Dermis blood vessel endothelial cell (primary cell): ENCODE measurements at regions not wholly inside any gene's neighbourhood (a gene's known extent, or its start where the extent isn't known, plus 50 kb on each side); places are given as distances from the start of the nearest gene placed in this dataset.
"Not testable (repeated sequence)": the region's sequence is repeated elsewhere in the genome, so short reads cannot be mapped to it uniquely, and the experiment has no call there.

Source experiments
- DNase-seq: peaks from one replicate; pipeline ENCODE4 v3.0.0; 2010

- DNase-seq, result no peak
These were observed 738.9 kb upstream of the SALL3 start for GRCh38 chr18:78240627-78241252.

- DNase-seq, result no peak
These were observed 737.9 kb upstream of the SALL3 start for GRCh38 chr18:78241535-78242253.

- DNase-seq, result no peak
These were observed 737.4 kb upstream of the SALL3 start for GRCh38 chr18:78242254-78242643.

- DNase-seq, result no peak
These were observed 736.8 kb upstream of the SALL3 start for GRCh38 chr18:78242806-78243205.

- no peak for DNase-seq
These were observed 734.8 kb upstream of the SALL3 start for GRCh38 chr18:78244779-78245178.

- DNase-seq, result no peak
These were observed 734.2 kb upstream of the SALL3 start for GRCh38 chr18:78245451-78245850.

- DNase-seq, result no peak
These were observed 733.6 kb upstream of the SALL3 start for GRCh38 chr18:78246050-78246449.

GRCh38 chr18:78246588-78246987 lies 733.0 kb upstream of the SALL3 start:
- no peak for DNase-seq

- DNase-seq, result no peak
These were observed 731.9 kb upstream of the SALL3 start for GRCh38 chr18:78247615-78248289.

GRCh38 chr18:78255013-78255412 lies 724.6 kb upstream of the SALL3 start:
- no peak for DNase-seq

- DNase-seq, result no peak
These were observed 711.2 kb upstream of the SALL3 start for GRCh38 chr18:78268226-78268988.

GRCh38 chr18:78271790-78272189 lies 707.8 kb upstream of the SALL3 start:
- DNase-seq, result no peak

- no peak for DNase-seq
These were observed 705.7 kb upstream of the SALL3 start for GRCh38 chr18:78273876-78274275.

GRCh38 chr18:78283425-78283824 lies 696.2 kb upstream of the SALL3 start:
- not testable (repeated sequence) for DNase-seq

- DNase-seq, result no peak
These were observed 686.8 kb upstream of the SALL3 start for GRCh38 chr18:78292618-78293380.

GRCh38 chr18:78293540-78293939 lies 686.1 kb upstream of the SALL3 start:
- no peak for DNase-seq

GRCh38 chr18:78293940-78294541 lies 685.6 kb upstream of the SALL3 start:
- no peak for DNase-seq

GRCh38 chr18:78295262-78295661 lies 684.4 kb upstream of the SALL3 start:
- no peak for DNase-seq

GRCh38 chr18:78296166-78296565 lies 683.5 kb upstream of the SALL3 start:
- no peak for DNase-seq

- DNase-seq, result no peak
These were observed 682.6 kb upstream of the SALL3 start for GRCh38 chr18:78297048-78297447.

GRCh38 chr18:78303519-78304191 lies 676.0 kb upstream of the SALL3 start:
- no peak for DNase-seq
